NT2/D1 (cell line): ENCODE measurements at regions not wholly inside any gene's neighbourhood (a gene's known extent, or its start where the extent isn't known, plus 50 kb on each side); places are given as distances from the start of the nearest gene placed in this dataset.

Experiments used
- DNase-seq: peaks from one replicate; pipeline ENCODE4 v3.0.0-alpha.2; 2011; ENCODE audit warnings: low read depth, low spot score
- H3K27me3 ChIP-seq: 2 replicates; pipeline ENCODE4 v1.6.0; 2011; ENCODE audit warnings: mild to moderate bottlenecking; ENCODE audit not compliant: insufficient read length, insufficient read depth
- H3K36me3 ChIP-seq: 2 replicates; pipeline ENCODE4 v1.6.1; 2011; ENCODE audit warnings: mild to moderate bottlenecking, low read length, mixed read lengths; ENCODE audit not compliant: insufficient read depth, insufficient read length
- H3K4me1 ChIP-seq: 2 replicates; pipeline ENCODE4 v1.5.1; 2011; ENCODE audit not compliant: insufficient read depth, insufficient read length
- H3K4me3 ChIP-seq: 2 replicates; pipeline ENCODE4 v1.5.1; 2011; ENCODE audit warnings: low read depth; ENCODE audit not compliant: insufficient read length
- H3K9ac ChIP-seq: 2 replicates; pipeline ENCODE4 v1.6.0; 2011; ENCODE audit warnings: low read depth; ENCODE audit not compliant: insufficient read length
- H3K9me3 ChIP-seq: 2 replicates; pipeline ENCODE4 v1.5.1; 2011; ENCODE audit warnings: mild to moderate bottlenecking, low read length; ENCODE audit not compliant: insufficient read depth
- SUZ12 ChIP-seq: IDR thresholded peaks from 2 replicates; pipeline ENCODE4 v1.6.1; 2011; ENCODE audit not compliant: insufficient read length, insufficient read depth; ENCODE audit errors: extremely low read depth
- YY1 ChIP-seq: IDR thresholded peaks from 2 replicates; pipeline ENCODE4 v1.6.1; 2011; ENCODE audit not compliant: insufficient read length, insufficient read depth
- ZNF274 ChIP-seq: IDR thresholded peaks from 2 replicates; pipeline ENCODE4 v1.6.1; 2011; ENCODE audit warnings: mild to moderate bottlenecking, low read depth, low read length

- TF ChIP-seq YY1 (no peak), SUZ12 (no peak), ZNF274 (no peak)
- H3K9me3 ChIP-seq = peaks cover 16% of the 10 kb centered on the region; the same call in 1 of the 2 replicates
- H3K36me3 ChIP-seq = no peaks in the 10 kb centered on the region
- peaks cover 31% of the 10 kb centered on the region for H3K27me3 ChIP-seq
- no peak overlapping the region for H3K4me3 ChIP-seq
- H3K4me1 ChIP-seq = no peaks in the 10 kb centered on the region
- no peak overlapping the region for H3K9ac ChIP-seq
- DNase-seq = no peak
These were observed 221.2 kb downstream of the BUD13 start for GRCh38 chr11:116551576-116551975.

- Histone ChIP-seq H3K4me3 (no peak overlapping the region), H3K36me3 (no peaks in the 10 kb centered on the region), H3K9me3 (peaks cover 16% of the 10 kb centered on the region; the same call in 1 of the 2 replicates), H3K4me1 (no peaks in the 10 kb centered on the region), H3K27me3 (peaks cover 31% of the 10 kb centered on the region), H3K9ac (no peak overlapping the region)
- no peak for DNase-seq
- TF ChIP-seq YY1 (no peak), ZNF274 (no peak), SUZ12 (no peak)
These were observed 224.5 kb downstream of the BUD13 start for GRCh38 chr11:116548256-116548655.

DNA sequence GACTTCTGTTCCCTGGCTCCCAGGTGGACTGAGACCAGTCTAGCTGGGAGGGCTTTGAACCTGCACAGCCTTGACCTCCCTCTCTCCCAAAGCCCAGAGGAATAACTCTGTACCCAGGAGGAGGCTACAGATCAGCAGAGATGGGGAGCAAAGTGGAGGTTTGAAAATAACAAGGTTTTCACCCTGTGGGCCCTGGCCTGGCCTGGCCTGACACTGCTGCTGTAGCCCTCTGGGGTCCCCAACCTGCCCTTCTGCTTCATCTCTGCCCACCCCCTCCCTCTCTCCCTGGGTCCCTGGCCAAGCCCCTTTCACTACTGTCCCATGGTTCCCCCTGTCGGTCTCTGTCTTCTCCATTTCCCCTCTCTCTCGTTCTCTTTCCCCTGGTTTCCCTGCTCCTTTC lies 225.2 kb downstream of the BUD13 start:
- Histone ChIP-seq H3K9me3 (peaks cover 16% of the 10 kb centered on the region; the same call in 1 of the 2 replicates), H3K36me3 (no peaks in the 10 kb centered on the region), H3K9ac (no peak overlapping the region), H3K27me3 (peaks cover 36% of the 10 kb centered on the region), H3K4me1 (no peaks in the 10 kb centered on the region), H3K4me3 (no peak overlapping the region)
- TF ChIP-seq ZNF274 = no peak
- no peak for TF ChIP-seq SUZ12
- TF ChIP-seq YY1 = no peak
- no peak for DNase-seq

- no peaks in the 10 kb centered on the region for H3K4me1 ChIP-seq
- no peak for TF ChIP-seq SUZ12
- TF ChIP-seq ZNF274 = no peak
- no peak for DNase-seq
- H3K9ac ChIP-seq = no peak overlapping the region
- peaks cover 34% of the 10 kb centered on the region for H3K27me3 ChIP-seq
- H3K36me3 ChIP-seq = no peaks in the 10 kb centered on the region
- H3K9me3 ChIP-seq = peaks cover 16% of the 10 kb centered on the region; the same call in 1 of the 2 replicates
- no peak overlapping the region for H3K4me3 ChIP-seq
These were observed 226.9 kb downstream of the BUD13 start for GRCh38 chr11:116545912-116546311.

- TF ChIP-seq YY1 (no peak), SUZ12 (no peak), ZNF274 (no peak)
- H3K4me3 ChIP-seq = no peak overlapping the region
- H3K9ac ChIP-seq = no peak overlapping the region
- H3K36me3 ChIP-seq = no peaks in the 10 kb centered on the region
- peaks cover 16% of the 10 kb centered on the region; the same call in 1 of the 2 replicates for H3K9me3 ChIP-seq
- DNase-seq = no peak
- H3K27me3 ChIP-seq = peaks cover 34% of the 10 kb centered on the region
- no peaks in the 10 kb centered on the region for H3K4me1 ChIP-seq
These were observed 228.1 kb downstream of the BUD13 start for GRCh38 chr11:116544721-116545120.

DNA sequence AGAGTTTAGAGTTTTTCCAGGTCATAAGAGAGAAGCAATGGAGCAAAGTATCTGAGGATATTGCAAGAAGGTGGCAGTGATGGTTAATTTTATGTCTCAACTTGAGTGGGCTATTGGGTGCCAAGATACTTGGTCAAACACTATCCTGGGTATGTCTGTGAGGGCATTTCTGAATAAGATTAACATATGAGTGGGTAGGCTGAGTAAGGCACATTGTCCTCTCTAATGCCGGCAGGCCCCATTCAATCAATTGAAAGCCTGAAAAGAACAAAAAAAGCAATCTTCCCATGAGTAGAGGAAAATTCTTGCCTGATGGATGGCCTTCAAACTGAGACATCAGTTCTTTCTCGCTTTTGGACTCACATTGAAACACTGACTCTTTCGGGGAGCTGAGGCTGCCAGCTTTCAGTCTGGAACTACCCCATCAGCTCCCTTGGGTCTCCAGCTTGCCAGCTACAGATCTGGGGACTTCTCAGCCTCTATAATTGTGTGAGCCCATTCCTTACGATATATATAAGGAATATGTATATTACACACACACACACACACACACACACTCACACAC lies 228.8 kb downstream of the BUD13 start:
- DNase-seq = no peak
- peaks cover 9% of the 10 kb centered on the region; the same call in 1 of the 2 replicates for H3K9me3 ChIP-seq
- H3K27me3 ChIP-seq = peaks cover 34% of the 10 kb centered on the region
- no peaks in the 10 kb centered on the region for H3K36me3 ChIP-seq
- no peak overlapping the region for H3K4me3 ChIP-seq
- TF ChIP-seq ZNF274 (no peak), YY1 (no peak), SUZ12 (no peak)
- H3K9ac ChIP-seq = no peak overlapping the region
- no peaks in the 10 kb centered on the region for H3K4me1 ChIP-seq

GRCh38 chr11:116543099-116543498 lies 229.7 kb downstream of the BUD13 start:
- no peak overlapping the region for H3K9ac ChIP-seq
- H3K36me3 ChIP-seq = no peaks in the 10 kb centered on the region
- H3K9me3 ChIP-seq = peaks cover under 1% of the 10 kb centered on the region; the same call in 1 of the 2 replicates
- no peak for DNase-seq
- H3K4me1 ChIP-seq = no peaks in the 10 kb centered on the region
- TF ChIP-seq YY1 (no peak), SUZ12 (no peak), ZNF274 (no peak)
- H3K27me3 ChIP-seq = peaks cover 33% of the 10 kb centered on the region
- H3K4me3 ChIP-seq = no peak overlapping the region

DNA sequence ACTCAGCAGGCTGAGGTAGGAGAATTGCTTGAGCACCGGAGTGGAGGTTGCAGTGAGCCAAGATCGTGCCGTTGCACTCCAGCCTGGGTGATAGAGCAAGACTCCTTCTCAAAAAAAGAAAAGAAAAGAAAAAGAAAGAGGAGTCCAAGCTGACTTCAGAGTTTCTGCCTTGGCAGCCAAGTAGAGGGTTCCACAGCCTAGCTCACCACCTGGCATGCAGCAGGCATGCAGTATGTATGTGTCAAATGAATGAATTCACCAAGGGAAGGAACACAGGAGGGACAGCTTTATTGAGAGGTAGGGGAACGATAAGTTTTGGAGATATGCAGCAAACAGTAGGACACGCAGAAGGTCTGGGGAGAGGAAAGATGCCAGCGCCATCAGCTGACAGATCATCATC lies 230.4 kb downstream of the BUD13 start:
- H3K36me3 ChIP-seq = no peaks in the 10 kb centered on the region
- no peak for DNase-seq
- H3K4me1 ChIP-seq = no peaks in the 10 kb centered on the region
- H3K9me3 ChIP-seq = no peaks in the 10 kb centered on the region; the same call in 1 of the 2 replicates
- no peak for TF ChIP-seq SUZ12
- no peak for TF ChIP-seq YY1
- no peak for TF ChIP-seq ZNF274
- peaks cover 38% of the 10 kb centered on the region for H3K27me3 ChIP-seq
- H3K4me3 ChIP-seq = no peak overlapping the region
- no peak overlapping the region for H3K9ac ChIP-seq
